ENCODE measurements at regions not wholly inside any gene's neighbourhood (a gene's known extent, or its start where the extent isn't known, plus 50 kb on each side); places are given as distances from the start of the nearest gene placed in this dataset.

GRCh38 chr18:24809173-24809950, 348.9 kb downstream of the HRH4 start:
- H4K20me1 ChIP-seq (ENCODE audit: control insufficient read depth, insufficient read depth, low read length, poor library complexity, severe bottlenecking), result no peaks in the 10 kb centered on the region
- H3K27ac Mint-ChIP-seq, result no peak overlapping the region
- no peak overlapping the region for H3K4me3 ChIP-seq (ENCODE audit: control extremely low read depth in 1 of 5, extremely low read depth in 1 of 5, insufficient read depth in 1 of 5, low read depth in 2 of 5, low read length in 4 of 5)
- peaks cover 6% of the 10 kb centered on the region for H3K9me3 Mint-ChIP-seq (ENCODE audit: insufficient read depth)
- H3K4me1 Mint-ChIP-seq, result no peaks in the 10 kb centered on the region
- POLR2A ChIA-PET, result no interaction called here
- WGBS (ENCODE audit: insufficient coverage), result 78% methylated on average over 3 of the region's 7 CpGs
- no peaks in the 10 kb centered on the region for H3K36me3 ChIP-seq (replicated peaks in 1 of 2; ENCODE audit: control extremely low read depth in 1 of 2, control insufficient read depth in 1 of 2, extremely low read depth in 1 of 2, insufficient read depth in 2 of 2, low read length in 1 of 2)
- H3K4me1 ChIP-seq (ENCODE audit: control insufficient read depth in 2 of 2, insufficient read depth in 2 of 2, low read length in 2 of 2), result no peaks in the 10 kb centered on the region
- no peaks in the 10 kb centered on the region for H3K79me2 ChIP-seq (ENCODE audit: control insufficient read depth, insufficient read depth, low read length)
- TF ChIP-seq EZH2 (IDR thresholded peaks at IDR 0.05; ENCODE audit: borderline replicate concordance, insufficient read depth, low read depth, low read length, poor library complexity, severe bottlenecking), result no peak
- no peak for TF ChIP-seq CTCF (IDR thresholded peaks at IDR 0.05)
- no peak overlapping the region for H3K27ac ChIP-seq (ENCODE audit: low read length in 2 of 2)
- CTCF ChIA-PET, result no interaction called here
- H3K9ac ChIP-seq (ENCODE audit: low read length), result no peak overlapping the region
- H3K27me3 ChIP-seq (replicated peaks in 1 of 4; ENCODE audit: control extremely low read depth in 1 of 4, control insufficient read depth in 3 of 4, insufficient read depth in 4 of 4, low read length in 3 of 4), result no peaks in the 10 kb centered on the region
- no peak overlapping the region for H3K4me3 Mint-ChIP-seq
- H3K27me3 Mint-ChIP-seq, result no peaks in the 10 kb centered on the region
- H3K9me3 ChIP-seq (ENCODE audit: control extremely low read depth in 1 of 3, control insufficient read depth in 2 of 3, insufficient read depth in 1 of 3, low read length in 2 of 3), result peaks cover 0 to 3% (median 0%) of the 10 kb centered on the region in 3 donors
- H2AFZ ChIP-seq (ENCODE audit: insufficient read depth, low read depth, low read length, poor library complexity, severe bottlenecking), result no peak overlapping the region
- no peak for DNase-seq
- intact Hi-C loops (cut with micrococcal nuclease), result no loop called here
- no peak for ATAC-seq (ENCODE audit: low read depth)
- H3K4me2 ChIP-seq (replicated peaks; ENCODE audit: low read depth, low read length, poor library complexity, severe bottlenecking), result no peak overlapping the region

GRCh38 chr18:24810561-24811305, 350.3 kb downstream of the HRH4 start:
- intact Hi-C loops (cut with micrococcal nuclease), result no loop called here
- POLR2A ChIA-PET, result no interaction called here

More at GRCh38 chr18:24810561-24811305, 350.3 kb downstream of the HRH4 start:
- Histone ChIP-seq H3K4me2 (replicated peaks; ENCODE audit: low read depth, low read length, poor library complexity, severe bottlenecking) (no peak overlapping the region), H3K9ac (ENCODE audit: low read length) (no peak overlapping the region), H4K20me1 (ENCODE audit: control insufficient read depth, insufficient read depth, low read length, poor library complexity, severe bottlenecking) (no peaks in the 10 kb centered on the region), H3K4me3 (ENCODE audit: control extremely low read depth in 1 of 5, extremely low read depth in 1 of 5, insufficient read depth in 1 of 5, low read depth in 2 of 5, low read length in 4 of 5) (no peak overlapping the region), H3K4me1 (ENCODE audit: control insufficient read depth in 2 of 2, insufficient read depth in 2 of 2, low read length in 2 of 2) (no peaks in the 10 kb centered on the region), H2AFZ (ENCODE audit: insufficient read depth, low read depth, low read length, poor library complexity, severe bottlenecking) (no peak overlapping the region), H3K27me3 (replicated peaks in 1 of 4; ENCODE audit: control extremely low read depth in 1 of 4, control insufficient read depth in 3 of 4, insufficient read depth in 4 of 4, low read length in 3 of 4) (no peaks in the 10 kb centered on the region), H3K36me3 (replicated peaks in 1 of 2; ENCODE audit: control extremely low read depth in 1 of 2, control insufficient read depth in 1 of 2, extremely low read depth in 1 of 2, insufficient read depth in 2 of 2, low read length in 1 of 2) (no peaks in the 10 kb centered on the region), H3K9me3 (ENCODE audit: control extremely low read depth in 1 of 3, control insufficient read depth in 2 of 3, insufficient read depth in 1 of 3, low read length in 2 of 3) (peaks cover 0 to 3% (median 0%) of the 10 kb centered on the region in 3 donors), H3K27ac (ENCODE audit: low read length in 2 of 2) (no peak overlapping the region), H3K79me2 (ENCODE audit: control insufficient read depth, insufficient read depth, low read length) (no peaks in the 10 kb centered on the region)
- Mint-ChIP-seq H3K27me3 (no peaks in the 10 kb centered on the region), H3K4me3 (no peak overlapping the region), H3K9me3 (ENCODE audit: insufficient read depth) (peaks cover 6% of the 10 kb centered on the region), H3K27ac (no peak overlapping the region), H3K4me1 (no peaks in the 10 kb centered on the region)
- 92% methylated on average over 6 of the region's 9 CpGs for WGBS (ENCODE audit: insufficient coverage)
- TF ChIP-seq CTCF (IDR thresholded peaks at IDR 0.05), result no peak
- no peak for TF ChIP-seq EZH2 (IDR thresholded peaks at IDR 0.05; ENCODE audit: borderline replicate concordance, insufficient read depth, low read depth, low read length, poor library complexity, severe bottlenecking)
- CTCF ChIA-PET, result no interaction called here
- ATAC-seq (ENCODE audit: low read depth) (no peak), DNase-seq (no peak)

Data from B cell (primary cell).